LNCaP clone FGC (cell line): ENCODE measurements at regions not wholly inside any gene's neighbourhood (a gene's known extent, or its start where the extent isn't known, plus 50 kb on each side); places are given as distances from the start of the nearest gene placed in this dataset.

Source experiments
- DNase-seq: peaks from one replicate; pipeline ENCODE4 v3.0.0-alpha.2; 2011; ENCODE audit warnings: low read depth
- H3K4me3 ChIP-seq: 2 replicates; pipeline ENCODE4 v1.5.1; 2011; ENCODE audit warnings: mild to moderate bottlenecking, low read depth, low read length, control low read depth
- TF ChIP-seq, protein P1 (sequence below): IDR thresholded peaks from 2 replicates; pipeline ENCODE4 v1.5.1; 2012; ENCODE audit warnings: mild to moderate bottlenecking; ENCODE audit not compliant: control insufficient read depth, insufficient read depth; ENCODE audit errors: extremely low read depth

DNA sequence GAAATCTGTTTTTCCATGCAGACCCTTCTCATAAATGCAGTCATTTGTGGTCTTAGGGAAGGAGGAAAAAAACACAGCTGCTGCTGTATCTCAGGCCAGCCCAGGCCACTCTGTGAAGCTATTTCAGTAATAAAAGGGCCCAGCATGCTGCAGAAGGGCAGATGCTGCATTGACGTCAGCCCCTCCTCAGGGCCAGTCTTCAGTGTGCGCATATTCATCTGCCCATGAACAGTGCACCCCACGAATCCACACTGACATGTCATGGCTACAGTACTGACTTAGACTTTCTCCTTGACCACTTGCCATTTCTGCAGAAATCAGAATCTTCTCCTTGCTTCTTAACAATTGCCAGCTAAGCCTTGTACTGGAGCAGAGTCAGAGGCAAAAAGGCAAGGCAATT, 304.7 kb downstream of the GABRG2 start:
- no peak overlapping the region for H3K4me3 ChIP-seq
- TF ChIP-seq, protein P1, sequence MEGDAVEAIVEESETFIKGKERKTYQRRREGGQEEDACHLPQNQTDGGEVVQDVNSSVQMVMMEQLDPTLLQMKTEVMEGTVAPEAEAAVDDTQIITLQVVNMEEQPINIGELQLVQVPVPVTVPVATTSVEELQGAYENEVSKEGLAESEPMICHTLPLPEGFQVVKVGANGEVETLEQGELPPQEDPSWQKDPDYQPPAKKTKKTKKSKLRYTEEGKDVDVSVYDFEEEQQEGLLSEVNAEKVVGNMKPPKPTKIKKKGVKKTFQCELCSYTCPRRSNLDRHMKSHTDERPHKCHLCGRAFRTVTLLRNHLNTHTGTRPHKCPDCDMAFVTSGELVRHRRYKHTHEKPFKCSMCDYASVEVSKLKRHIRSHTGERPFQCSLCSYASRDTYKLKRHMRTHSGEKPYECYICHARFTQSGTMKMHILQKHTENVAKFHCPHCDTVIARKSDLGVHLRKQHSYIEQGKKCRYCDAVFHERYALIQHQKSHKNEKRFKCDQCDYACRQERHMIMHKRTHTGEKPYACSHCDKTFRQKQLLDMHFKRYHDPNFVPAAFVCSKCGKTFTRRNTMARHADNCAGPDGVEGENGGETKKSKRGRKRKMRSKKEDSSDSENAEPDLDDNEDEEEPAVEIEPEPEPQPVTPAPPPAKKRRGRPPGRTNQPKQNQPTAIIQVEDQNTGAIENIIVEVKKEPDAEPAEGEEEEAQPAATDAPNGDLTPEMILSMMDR: no peak
- DNase-seq: no peak

DNA sequence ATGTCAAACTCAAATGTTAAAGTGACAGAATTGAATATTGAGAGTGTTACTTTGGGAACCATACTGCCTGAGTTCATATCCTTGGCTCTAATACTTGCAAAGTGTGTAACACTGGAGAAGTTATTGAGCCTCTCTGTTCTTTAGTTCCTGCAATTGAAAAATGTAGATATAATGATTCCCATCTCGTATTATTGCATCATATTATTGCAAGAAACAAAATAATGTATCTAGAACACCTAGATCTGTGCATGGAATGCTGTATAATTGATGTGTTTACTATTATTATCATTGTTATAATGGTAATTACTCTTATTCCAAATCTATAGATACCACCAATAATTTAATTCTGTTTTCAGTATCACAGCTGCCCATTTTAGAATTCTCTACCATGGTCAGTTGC, 310.3 kb downstream of the GABRG2 start:
- TF ChIP-seq, protein P1: no peak
- no peak overlapping the region for H3K4me3 ChIP-seq
- no peak for DNase-seq

- DNase-seq: no peak
- H3K4me3 ChIP-seq: no peak overlapping the region
- TF ChIP-seq, protein P1: no peak
Measured at GRCh38 chr5:162382839-162383238, 315.3 kb downstream of the GABRG2 start.

DNA sequence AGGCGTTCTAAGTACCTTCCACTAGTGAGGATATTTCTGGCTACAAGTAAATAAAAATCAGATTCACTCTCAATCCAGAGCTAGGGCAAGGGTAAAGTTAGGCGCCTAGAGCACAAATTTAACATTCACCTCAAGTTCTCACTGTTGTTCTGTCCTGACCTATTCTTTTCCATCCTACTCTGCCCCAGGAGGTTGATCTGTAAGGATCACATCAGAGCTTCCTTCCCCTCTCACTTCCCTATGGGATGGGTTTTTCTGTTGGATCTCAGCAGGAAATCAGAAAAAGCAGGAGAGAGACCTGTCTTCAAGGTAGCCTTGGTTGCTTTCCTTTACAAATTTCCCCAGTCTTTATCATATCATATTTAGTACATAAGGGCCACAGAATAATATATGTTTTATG, 316.7 kb downstream of the GABRG2 start:
- no peak overlapping the region for H3K4me3 ChIP-seq
- no peak for DNase-seq
- TF ChIP-seq, protein P1: no peak

GRCh38 chr5:162391833-162392232, 324.3 kb downstream of the GABRG2 start:
- no peak overlapping the region for H3K4me3 ChIP-seq
- no peak for DNase-seq
- TF ChIP-seq, protein P1: no peak

DNA sequence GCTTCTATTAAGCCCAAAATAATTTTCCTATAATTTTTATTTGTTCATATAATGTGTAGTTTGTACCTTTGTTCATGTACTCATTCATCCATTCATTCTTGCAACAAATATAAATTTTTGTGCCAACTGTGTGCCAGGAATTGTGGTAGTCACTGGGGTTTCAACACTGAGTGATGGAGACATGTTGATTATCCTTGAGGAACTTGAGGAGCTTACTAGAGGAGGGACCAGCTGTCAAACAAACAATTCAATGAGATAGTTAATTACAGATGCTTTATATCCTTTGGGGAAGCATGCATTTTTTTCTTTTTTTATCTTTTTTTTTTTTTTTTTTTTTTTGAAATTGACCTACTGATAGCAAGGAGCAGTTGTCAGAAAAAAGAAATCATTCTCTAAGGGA, 324.8 kb downstream of the GABRG2 start:
- TF ChIP-seq, protein P1: no peak
- no peak for DNase-seq
- no peak overlapping the region for H3K4me3 ChIP-seq

DNA sequence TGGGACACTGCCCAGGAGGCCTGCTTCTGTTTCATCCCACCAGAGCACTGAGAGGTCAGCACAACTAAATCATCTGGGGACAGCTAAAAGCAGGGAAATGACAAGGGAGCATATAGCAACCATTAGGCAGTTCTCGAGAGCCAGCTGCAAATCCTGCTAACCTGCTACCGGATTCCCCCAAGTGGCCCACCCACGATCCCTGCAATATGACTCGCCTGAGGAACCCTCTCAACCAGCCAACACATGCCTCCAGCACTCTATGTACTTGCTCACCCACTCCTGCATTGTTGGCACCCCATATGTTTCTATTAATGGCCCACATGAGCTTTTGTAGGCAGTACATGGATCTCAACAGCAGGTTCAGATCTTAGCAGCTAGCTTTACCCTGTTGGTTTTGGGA, 326.0 kb downstream of the GABRG2 start:
- TF ChIP-seq, protein P1: no peak
- DNase-seq: no peak
- no peak overlapping the region for H3K4me3 ChIP-seq
